ENCODE measurements at regions not wholly inside any gene's neighbourhood (a gene's known extent, or its start where the extent isn't known, plus 50 kb on each side); places are given as distances from the start of the nearest gene placed in this dataset.

- TF ChIP-seq CTCF (IDR thresholded peaks at IDR 0.05) (no peak), REST (IDR thresholded peaks at IDR 0.05; ENCODE audit: insufficient read depth in 1 of 2, low read depth in 2 of 2, low read length in 1 of 2) (no peak), POLR2AphosphoS5 (IDR thresholded peaks at IDR 0.05; ENCODE audit: low read depth, low read length) (no peak), TCF7L2 (IDR thresholded peaks at IDR 0.05; ENCODE audit: low read depth, low read length) (no peak)
Measured at GRCh38 chr3:57007521-57008460, 52.7 kb upstream of the SPATA12 start.
